GM19351 (cell line): ENCODE measurements at regions not wholly inside any gene's neighbourhood (a gene's known extent, or its start where the extent isn't known, plus 50 kb on each side); places are given as distances from the start of the nearest gene placed in this dataset.

Experiments
- ATAC-seq: cut with Tn5 transposase; IDR thresholded peaks from one replicate; pipeline ENCODE4 v1.9.1; 2021; ENCODE audit warnings: mild to moderate bottlenecking, moderate library complexity; ENCODE audit not compliant: unreplicated experiment

- no peak for ATAC-seq
Measured at GRCh38 chr2:177340158-177340557, 52.4 kb upstream of the AGPS start.

DNA sequence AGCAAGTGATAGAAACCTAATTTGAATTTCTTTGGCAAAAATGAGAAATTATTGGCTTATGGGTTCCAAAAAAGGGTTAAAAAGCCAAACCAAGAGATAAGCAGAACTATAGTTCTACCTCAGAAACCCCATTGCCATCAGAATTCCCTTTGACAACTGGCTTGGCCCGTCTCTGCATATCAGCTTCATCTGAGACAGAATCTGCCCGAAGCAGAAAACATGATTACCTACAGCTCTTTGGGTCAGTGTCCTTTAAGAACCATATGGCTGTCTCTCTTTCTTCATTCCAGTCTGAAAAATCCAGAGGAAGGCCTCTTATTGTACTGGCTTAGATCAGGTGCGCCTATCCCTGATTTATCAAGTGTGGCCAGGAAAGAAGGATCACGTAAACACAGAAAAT lies 49.8 kb upstream of the AGPS start:
- ATAC-seq = no peak
